ENCODE measurements at regions not wholly inside any gene's neighbourhood (a gene's known extent, or its start where the extent isn't known, plus 50 kb on each side); places are given as distances from the start of the nearest gene placed in this dataset.

DNA sequence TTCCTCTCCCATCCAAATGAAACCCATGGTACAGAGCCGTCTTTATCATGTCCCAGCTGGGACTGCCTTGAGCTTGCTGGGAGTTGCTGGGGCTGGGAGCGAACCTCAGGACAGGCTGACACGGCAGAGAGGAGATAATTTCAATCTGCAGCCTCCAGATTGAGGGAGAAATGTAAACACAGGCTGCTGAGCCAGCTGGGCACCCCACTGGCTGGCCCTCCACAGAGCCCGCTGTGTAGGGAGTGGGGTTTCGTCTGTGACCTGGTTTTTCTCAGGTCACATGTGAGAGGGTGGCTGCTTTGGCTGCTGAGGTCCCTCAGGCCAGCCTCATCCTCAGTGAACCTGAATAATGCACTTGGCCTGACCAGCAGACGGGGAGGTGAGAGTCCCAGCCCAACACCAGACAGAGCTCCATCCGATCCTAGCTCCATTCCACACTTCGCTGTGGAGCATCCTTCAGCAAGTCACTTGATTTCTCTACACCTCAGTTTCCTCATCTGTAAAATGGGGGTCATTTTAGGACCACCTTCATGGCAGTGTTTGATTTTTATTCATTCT, 121.6 kb upstream of the MRPS22 start (continued):
- 0 out of 2 replicates have a peak, but pooled peaks have one; percentile 17 for TF ChIP-seq JUN (IDR thresholded peaks at IDR 0.05; ENCODE audit: borderline replicate concordance, low read depth, low read length)
- TF ChIP-seq JUN (CRISPR knock-in tag; IDR thresholded peaks at IDR 0.05; ENCODE audit: borderline replicate concordance): no peak
- peak; percentile 7; the same call in 1 of the 2 replicates for TF ChIP-seq MAFF (IDR thresholded peaks at IDR 0.05; ENCODE audit: low read length)
- TF ChIP-seq TEAD1 (CRISPR knock-in tag; IDR thresholded peaks at IDR 0.05): peak; percentile 87 to 90
- no peak for TF ChIP-seq BACH1 (tag; IDR thresholded peaks at IDR 0.05)
- TF ChIP-seq BHLHE40 (IDR thresholded peaks at IDR 0.05; ENCODE audit: low read length): peak; percentile 73
- peak; percentile 97 to 99 for TF ChIP-seq FOXA3 (CRISPR knock-in tag; conservative IDR thresholded peaks at IDR 0.05 in 1 of 2, IDR thresholded peaks at IDR 0.05 in 1 of 2)
- peak; percentile 83 for TF ChIP-seq SMARCA5 (IDR thresholded peaks at IDR 0.05)
- TF ChIP-seq ATF7 (IDR thresholded peaks at IDR 0.05): peak; percentile 58; the same call in 1 of the 2 replicates
- peak; percentile 64; the same call in 1 of the 2 replicates for TF ChIP-seq HLTF (IDR thresholded peaks at IDR 0.05)
- TF ChIP-seq MEF2D (tag; conservative IDR thresholded peaks at IDR 0.05; ENCODE audit: low read depth): peak; percentile 47; the same call in 1 of the 2 replicates
- TF ChIP-seq DMBX1 (CRISPR knock-in tag; IDR thresholded peaks at IDR 0.05; ENCODE audit: borderline replicate concordance): peak; percentile 93
- TF ChIP-seq, protein P1, sequence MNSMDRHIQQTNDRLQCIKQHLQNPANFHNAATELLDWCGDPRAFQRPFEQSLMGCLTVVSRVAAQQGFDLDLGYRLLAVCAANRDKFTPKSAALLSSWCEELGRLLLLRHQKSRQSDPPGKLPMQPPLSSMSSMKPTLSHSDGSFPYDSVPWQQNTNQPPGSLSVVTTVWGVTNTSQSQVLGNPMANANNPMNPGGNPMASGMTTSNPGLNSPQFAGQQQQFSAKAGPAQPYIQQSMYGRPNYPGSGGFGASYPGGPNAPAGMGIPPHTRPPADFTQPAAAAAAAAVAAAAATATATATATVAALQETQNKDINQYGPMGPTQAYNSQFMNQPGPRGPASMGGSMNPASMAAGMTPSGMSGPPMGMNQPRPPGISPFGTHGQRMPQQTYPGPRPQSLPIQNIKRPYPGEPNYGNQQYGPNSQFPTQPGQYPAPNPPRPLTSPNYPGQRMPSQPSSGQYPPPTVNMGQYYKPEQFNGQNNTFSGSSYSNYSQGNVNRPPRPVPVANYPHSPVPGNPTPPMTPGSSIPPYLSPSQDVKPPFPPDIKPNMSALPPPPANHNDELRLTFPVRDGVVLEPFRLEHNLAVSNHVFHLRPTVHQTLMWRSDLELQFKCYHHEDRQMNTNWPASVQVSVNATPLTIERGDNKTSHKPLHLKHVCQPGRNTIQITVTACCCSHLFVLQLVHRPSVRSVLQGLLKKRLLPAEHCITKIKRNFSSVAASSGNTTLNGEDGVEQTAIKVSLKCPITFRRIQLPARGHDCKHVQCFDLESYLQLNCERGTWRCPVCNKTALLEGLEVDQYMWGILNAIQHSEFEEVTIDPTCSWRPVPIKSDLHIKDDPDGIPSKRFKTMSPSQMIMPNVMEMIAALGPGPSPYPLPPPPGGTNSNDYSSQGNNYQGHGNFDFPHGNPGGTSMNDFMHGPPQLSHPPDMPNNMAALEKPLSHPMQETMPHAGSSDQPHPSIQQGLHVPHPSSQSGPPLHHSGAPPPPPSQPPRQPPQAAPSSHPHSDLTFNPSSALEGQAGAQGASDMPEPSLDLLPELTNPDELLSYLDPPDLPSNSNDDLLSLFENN (IDR thresholded peaks at IDR 0.05; ENCODE audit: low read depth in 2 of 2, low read length in 2 of 2): peak in 1 of 2 experiments; percentile 96; a peak in 2 of 4 replicates
- TF ChIP-seq CREBBP (IDR thresholded peaks at IDR 0.05; ENCODE audit: low read depth, low read length): no peak
- TF ChIP-seq, protein P2, sequence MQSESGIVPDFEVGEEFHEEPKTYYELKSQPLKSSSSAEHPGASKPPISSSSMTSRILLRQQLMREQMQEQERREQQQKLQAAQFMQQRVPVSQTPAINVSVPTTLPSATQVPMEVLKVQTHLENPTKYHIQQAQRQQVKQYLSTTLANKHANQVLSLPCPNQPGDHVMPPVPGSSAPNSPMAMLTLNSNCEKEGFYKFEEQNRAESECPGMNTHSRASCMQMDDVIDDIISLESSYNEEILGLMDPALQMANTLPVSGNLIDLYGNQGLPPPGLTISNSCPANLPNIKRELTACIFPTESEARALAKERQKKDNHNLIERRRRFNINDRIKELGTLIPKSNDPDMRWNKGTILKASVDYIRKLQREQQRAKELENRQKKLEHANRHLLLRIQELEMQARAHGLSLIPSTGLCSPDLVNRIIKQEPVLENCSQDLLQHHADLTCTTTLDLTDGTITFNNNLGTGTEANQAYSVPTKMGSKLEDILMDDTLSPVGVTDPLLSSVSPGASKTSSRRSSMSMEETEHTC (IDR thresholded peaks at IDR 0.05): peak; percentile 71; the same call in 1 of the 2 replicates
- TF ChIP-seq, protein P3, sequence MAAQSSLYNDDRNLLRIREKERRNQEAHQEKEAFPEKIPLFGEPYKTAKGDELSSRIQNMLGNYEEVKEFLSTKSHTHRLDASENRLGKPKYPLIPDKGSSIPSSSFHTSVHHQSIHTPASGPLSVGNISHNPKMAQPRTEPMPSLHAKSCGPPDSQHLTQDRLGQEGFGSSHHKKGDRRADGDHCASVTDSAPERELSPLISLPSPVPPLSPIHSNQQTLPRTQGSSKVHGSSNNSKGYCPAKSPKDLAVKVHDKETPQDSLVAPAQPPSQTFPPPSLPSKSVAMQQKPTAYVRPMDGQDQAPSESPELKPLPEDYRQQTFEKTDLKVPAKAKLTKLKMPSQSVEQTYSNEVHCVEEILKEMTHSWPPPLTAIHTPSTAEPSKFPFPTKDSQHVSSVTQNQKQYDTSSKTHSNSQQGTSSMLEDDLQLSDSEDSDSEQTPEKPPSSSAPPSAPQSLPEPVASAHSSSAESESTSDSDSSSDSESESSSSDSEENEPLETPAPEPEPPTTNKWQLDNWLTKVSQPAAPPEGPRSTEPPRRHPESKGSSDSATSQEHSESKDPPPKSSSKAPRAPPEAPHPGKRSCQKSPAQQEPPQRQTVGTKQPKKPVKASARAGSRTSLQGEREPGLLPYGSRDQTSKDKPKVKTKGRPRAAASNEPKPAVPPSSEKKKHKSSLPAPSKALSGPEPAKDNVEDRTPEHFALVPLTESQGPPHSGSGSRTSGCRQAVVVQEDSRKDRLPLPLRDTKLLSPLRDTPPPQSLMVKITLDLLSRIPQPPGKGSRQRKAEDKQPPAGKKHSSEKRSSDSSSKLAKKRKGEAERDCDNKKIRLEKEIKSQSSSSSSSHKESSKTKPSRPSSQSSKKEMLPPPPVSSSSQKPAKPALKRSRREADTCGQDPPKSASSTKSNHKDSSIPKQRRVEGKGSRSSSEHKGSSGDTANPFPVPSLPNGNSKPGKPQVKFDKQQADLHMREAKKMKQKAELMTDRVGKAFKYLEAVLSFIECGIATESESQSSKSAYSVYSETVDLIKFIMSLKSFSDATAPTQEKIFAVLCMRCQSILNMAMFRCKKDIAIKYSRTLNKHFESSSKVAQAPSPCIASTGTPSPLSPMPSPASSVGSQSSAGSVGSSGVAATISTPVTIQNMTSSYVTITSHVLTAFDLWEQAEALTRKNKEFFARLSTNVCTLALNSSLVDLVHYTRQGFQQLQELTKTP (IDR thresholded peaks at IDR 0.05; ENCODE audit: low read depth in 1 of 2, partially characterized antibody in 2 of 2): peak in 1 of 2 experiments; percentile 64
- TF ChIP-seq BCOR (IDR thresholded peaks at IDR 0.05): peak; percentile 88
- TF ChIP-seq MTA3 (IDR thresholded peaks at IDR 0.05; ENCODE audit: borderline replicate concordance): peak; percentile 79
- TF ChIP-seq CBFA2T2 (conservative IDR thresholded peaks at IDR 0.05): peak; percentile 99
- TF ChIP-seq ZNF695 (CRISPR knock-in tag; IDR thresholded peaks at IDR 0.05): no peak
- TF ChIP-seq NCOA1 (IDR thresholded peaks at IDR 0.05; ENCODE audit: low read depth): peak; percentile 82; the same call in 1 of the 2 replicates
